H9 (cell line): ENCODE measurements at regions not wholly inside any gene's neighbourhood (a gene's known extent, or its start where the extent isn't known, plus 50 kb on each side); places are given as distances from the start of the nearest gene placed in this dataset.

Experiments
- DNase-seq: peaks from one replicate; pipeline ENCODE4 v3.0.0-alpha.2; 2017
- H2AFZ ChIP-seq: one replicate; pipeline ENCODE4 v1.6.1; 2013; ENCODE audit warnings: mild to moderate bottlenecking, low read length, control low read depth, moderate library complexity
- H2AK5ac ChIP-seq: 2 replicates; pipeline ENCODE4 v1.6.1; 2013; ENCODE audit warnings: low read length, control low read depth, mixed read lengths; ENCODE audit not compliant: insufficient read length
- H2BK120ac ChIP-seq: one replicate; pipeline ENCODE4 v1.6.1; 2013; ENCODE audit warnings: low read depth, mild to moderate bottlenecking, low read length, control low read depth, inconsistent platforms; ENCODE audit not compliant: poor library complexity, severe bottlenecking
- H2BK12ac ChIP-seq: 2 replicates; pipeline ENCODE4 v1.6.1; 2013; ENCODE audit warnings: low read length, control low read depth, mixed read lengths, low read depth; ENCODE audit not compliant: insufficient read length
- H2BK15ac ChIP-seq: 2 replicates; pipeline ENCODE4 v1.6.1; 2013; ENCODE audit warnings: low read depth, low read length, control low read depth
- H2BK20ac ChIP-seq: one replicate; pipeline ENCODE4 v1.6.1; 2013; ENCODE audit warnings: low read depth, mild to moderate bottlenecking, low read length, control low read depth, inconsistent platforms; ENCODE audit not compliant: poor library complexity, severe bottlenecking
- H2BK5ac ChIP-seq: 2 replicates; pipeline ENCODE4 v1.6.1; 2013; ENCODE audit warnings: low read length, control low read depth, mixed read lengths; ENCODE audit not compliant: insufficient read length
- H3K14ac ChIP-seq: 2 replicates; pipeline ENCODE4 v1.6.1; 2013; ENCODE audit warnings: low read length, control low read depth; ENCODE audit not compliant: insufficient read depth
- H3K18ac ChIP-seq: 2 replicates; pipeline ENCODE4 v1.6.1; 2013; ENCODE audit warnings: low read depth, mild to moderate bottlenecking, mixed read lengths, low read length, control low read depth; ENCODE audit not compliant: insufficient read length
- H3K23ac ChIP-seq: 2 replicates; pipeline ENCODE4 v1.6.1; 2013; ENCODE audit warnings: low read length, control low read depth, mixed read lengths, low read depth; ENCODE audit not compliant: insufficient read length
- H3K23me2 ChIP-seq: 2 replicates; pipeline ENCODE4 v1.6.1; 2013; ENCODE audit warnings: low read depth, mild to moderate bottlenecking, mixed read lengths, low read length, control low read depth; ENCODE audit not compliant: insufficient read length, poor library complexity, severe bottlenecking
- H3K27ac ChIP-seq: 2 replicates; pipeline ENCODE4 v1.5.1; 2013; ENCODE audit warnings: low read length, control low read depth, mixed read lengths, low read depth; ENCODE audit not compliant: insufficient read length
- H3K27me3 ChIP-seq: 2 replicates; pipeline ENCODE4 v1.6.1; 2013; ENCODE audit warnings: low read length, control low read depth, inconsistent platforms; ENCODE audit not compliant: insufficient read depth
- H3K4ac ChIP-seq: 2 replicates; pipeline ENCODE4 v1.6.1; 2013; ENCODE audit warnings: low read depth, mild to moderate bottlenecking, control low read depth, inconsistent platforms, low read length, moderate library complexity
- H3K4me1 ChIP-seq: 2 replicates; pipeline ENCODE4 v1.6.1; 2013; ENCODE audit warnings: low read length, control low read depth, inconsistent platforms; ENCODE audit not compliant: insufficient read depth
- H3K4me2 ChIP-seq: 2 replicates; pipeline ENCODE4 v1.6.1; 2013; ENCODE audit warnings: low read length, control low read depth, mixed read lengths; ENCODE audit not compliant: insufficient read length, insufficient read depth
- H3K56ac ChIP-seq: 2 replicates; pipeline ENCODE4 v1.6.1; 2013; ENCODE audit warnings: low read depth, mild to moderate bottlenecking, mixed read lengths, low read length, control low read depth; ENCODE audit not compliant: insufficient read length
- H3K79me1 ChIP-seq: 2 replicates; pipeline ENCODE4 v1.6.1; 2013; ENCODE audit warnings: low read depth, mild to moderate bottlenecking, moderate library complexity, low read length, control low read depth, inconsistent platforms; ENCODE audit not compliant: insufficient read depth, poor library complexity, severe bottlenecking
- H3K79me2 ChIP-seq: 2 replicates; pipeline ENCODE4 v1.6.1; 2013; ENCODE audit warnings: low read length, control low read depth, inconsistent platforms; ENCODE audit not compliant: insufficient read depth
- H3K9ac ChIP-seq: 2 replicates; pipeline ENCODE4 v1.6.1; 2013; ENCODE audit warnings: low read length, control low read depth, mixed read lengths; ENCODE audit not compliant: insufficient read length; ENCODE audit errors: extremely low read depth
- H3K9me3 ChIP-seq: one replicate; pipeline ENCODE4 v1.6.1; 2013; ENCODE audit warnings: low read depth, low read length, inconsistent platforms; ENCODE audit not compliant: control insufficient read depth
- H3T11ph ChIP-seq: one replicate; pipeline ENCODE4 v1.6.1; 2013; ENCODE audit warnings: mild to moderate bottlenecking, low read length, control low read depth, inconsistent platforms
- H4K20me1 ChIP-seq: one replicate; pipeline ENCODE4 v1.6.1; 2013; ENCODE audit not compliant: control insufficient read depth, insufficient read length, insufficient read depth
- H4K5ac ChIP-seq: 2 replicates; pipeline ENCODE4 v1.6.1; 2013; ENCODE audit warnings: low read depth, mild to moderate bottlenecking, mixed read lengths, low read length, control low read depth; ENCODE audit not compliant: insufficient read length
- H4K8ac ChIP-seq: replicated peaks from 2 replicates; pipeline ENCODE4 v1.6.1; 2013; ENCODE audit warnings: low read length, control low read depth, mixed read lengths, low read depth; ENCODE audit not compliant: insufficient read length
- H4K91ac ChIP-seq: 2 replicates; pipeline ENCODE4 v1.6.1; 2013; ENCODE audit warnings: low read depth, mild to moderate bottlenecking, moderate library complexity, mixed read lengths, low read length, control low read depth; ENCODE audit not compliant: insufficient read length
- H3K27ac Mint-ChIP-seq, 3 experiments: 2 replicates in 2 of 3; 3 replicates in 1 of 3; pipeline ENCODE4 v1.8.0; 2020 to 2021; ENCODE audit warnings: mixed read lengths in 3 of 3, mild to moderate bottlenecking in 1 of 3, moderate library complexity in 1 of 3
- H3K27me3 Mint-ChIP-seq: 2 replicates; pipeline ENCODE4 v1.8.0; 2021; ENCODE audit warnings: low read depth, mild to moderate bottlenecking, moderate library complexity, mixed read lengths
- H3K36me3 Mint-ChIP-seq, 3 experiments: 2 replicates in 2 of 3; 3 replicates in 1 of 3; pipeline ENCODE4 v1.8.0; 2020 to 2021; ENCODE audit warnings: low read depth in 3 of 3, mixed read lengths in 3 of 3; ENCODE audit not compliant: insufficient read depth in 1 of 3
- H3K4me1 Mint-ChIP-seq, 2 experiments: 2 replicates each; pipeline ENCODE4 v1.8.0; 2020; ENCODE audit warnings: mixed read lengths in 2 of 2
- H3K4me3 Mint-ChIP-seq, 2 experiments: 2 replicates in 1 of 2; 3 replicates in 1 of 2; pipeline ENCODE4 v1.8.0; 2020 to 2021; ENCODE audit warnings: mild to moderate bottlenecking in 2 of 2, mixed read lengths in 2 of 2, moderate library complexity in 1 of 2
- H3K9me3 Mint-ChIP-seq, 2 experiments: 2 replicates in 1 of 2; 3 replicates in 1 of 2; pipeline ENCODE4 v1.8.0; 2020; ENCODE audit warnings: mild to moderate bottlenecking in 2 of 2, mixed read lengths in 2 of 2, moderate library complexity in 1 of 2
- WGBS: extraction: QIAGEN DNeasy Blood & Tissue Kit; methylation state at CpG from one replicate; pipeline ENCODE4 v1.1.7; 2013; ENCODE audit warnings: missing lambda C conversion rate, low lambda C conversion rate, mixed read lengths; ENCODE audit not compliant: insufficient read length; ENCODE audit errors: extremely low coverage; 5-methylcytosine and 5-hydroxymethylcytosine counted together
- TF ChIP-seq, protein P1 (sequence below): fragments of 200-600 bp; sonication (generic); conservative IDR thresholded peaks from 3 replicates; pipeline ENCODE4 v1.8.0; 2021; ENCODE audit warnings: antibody characterized with exemption, mild to moderate bottlenecking

DNA sequence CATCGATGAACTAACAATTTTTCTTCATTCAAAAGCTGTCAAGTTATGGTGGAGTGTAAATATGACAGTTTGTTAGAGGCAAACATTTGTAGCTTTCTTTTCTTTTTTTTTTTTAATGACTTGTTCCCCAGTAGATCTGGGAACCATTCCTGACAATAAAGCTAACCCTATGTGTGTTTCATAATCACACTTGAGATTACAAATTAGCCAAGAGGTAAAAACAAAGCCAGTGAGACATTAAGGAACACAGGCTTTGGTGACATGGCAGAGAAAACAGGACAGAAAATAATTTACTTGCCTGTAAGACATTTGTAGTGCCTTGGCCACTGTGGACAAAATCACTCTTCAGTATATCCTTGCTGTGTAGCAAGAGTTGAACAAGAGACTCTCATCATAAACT, 135.9 kb downstream of the UBE2E3 start:
- Histone ChIP-seq H4K91ac (no peak overlapping the region), H2BK12ac (no peak overlapping the region), H3K9ac (no peak overlapping the region), H3K23me2 (no peaks in the 10 kb centered on the region), H4K5ac (no peak overlapping the region), H3K23ac (no peak overlapping the region), H3K4ac (no peak overlapping the region), H3K14ac (no peak overlapping the region), H4K8ac (no peak overlapping the region), H2BK15ac (no peak overlapping the region), H2BK120ac (no peak overlapping the region), H2AFZ (no peak overlapping the region), H3T11ph (no peak overlapping the region), H4K20me1 (no peaks in the 10 kb centered on the region), H3K79me1 (no peaks in the 10 kb centered on the region), H3K79me2 (no peaks in the 10 kb centered on the region), H3K9me3 (no peaks in the 10 kb centered on the region), H2AK5ac (no peak overlapping the region), H3K4me1 (no peaks in the 10 kb centered on the region), H2BK20ac (no peak overlapping the region), H3K4me2 (no peak overlapping the region), H3K18ac (no peak overlapping the region), H3K27ac (no peak overlapping the region), H3K27me3 (no peaks in the 10 kb centered on the region), H3K56ac (no peak overlapping the region), H2BK5ac (no peak overlapping the region)
- no CpG with 5 or more reads among the region's 1 CpG for WGBS
- H3K27ac Mint-ChIP-seq: no peak overlapping the region
- H3K36me3 Mint-ChIP-seq: no peaks in the 10 kb centered on the region
- TF ChIP-seq, protein P1, sequence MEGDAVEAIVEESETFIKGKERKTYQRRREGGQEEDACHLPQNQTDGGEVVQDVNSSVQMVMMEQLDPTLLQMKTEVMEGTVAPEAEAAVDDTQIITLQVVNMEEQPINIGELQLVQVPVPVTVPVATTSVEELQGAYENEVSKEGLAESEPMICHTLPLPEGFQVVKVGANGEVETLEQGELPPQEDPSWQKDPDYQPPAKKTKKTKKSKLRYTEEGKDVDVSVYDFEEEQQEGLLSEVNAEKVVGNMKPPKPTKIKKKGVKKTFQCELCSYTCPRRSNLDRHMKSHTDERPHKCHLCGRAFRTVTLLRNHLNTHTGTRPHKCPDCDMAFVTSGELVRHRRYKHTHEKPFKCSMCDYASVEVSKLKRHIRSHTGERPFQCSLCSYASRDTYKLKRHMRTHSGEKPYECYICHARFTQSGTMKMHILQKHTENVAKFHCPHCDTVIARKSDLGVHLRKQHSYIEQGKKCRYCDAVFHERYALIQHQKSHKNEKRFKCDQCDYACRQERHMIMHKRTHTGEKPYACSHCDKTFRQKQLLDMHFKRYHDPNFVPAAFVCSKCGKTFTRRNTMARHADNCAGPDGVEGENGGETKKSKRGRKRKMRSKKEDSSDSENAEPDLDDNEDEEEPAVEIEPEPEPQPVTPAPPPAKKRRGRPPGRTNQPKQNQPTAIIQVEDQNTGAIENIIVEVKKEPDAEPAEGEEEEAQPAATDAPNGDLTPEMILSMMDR: no peak
- H3K27me3 Mint-ChIP-seq: no peaks in the 10 kb centered on the region
- DNase-seq: no peak
- no peaks in the 10 kb centered on the region for H3K4me1 Mint-ChIP-seq
- H3K9me3 Mint-ChIP-seq: no peaks in the 10 kb centered on the region
- H3K4me3 Mint-ChIP-seq: no peak overlapping the region
